H9 (cell line): ENCODE measurements at regions not wholly inside any gene's neighbourhood (a gene's known extent, or its start where the extent isn't known, plus 50 kb on each side); places are given as distances from the start of the nearest gene placed in this dataset.

ENCODE experiments used
- DNase-seq: peaks from one replicate; pipeline ENCODE4 v3.0.0-alpha.2; 2017
- H2AFZ ChIP-seq: one replicate; pipeline ENCODE4 v1.6.1; 2013; ENCODE audit warnings: mild to moderate bottlenecking, low read length, control low read depth, moderate library complexity
- H2AK5ac ChIP-seq: 2 replicates; pipeline ENCODE4 v1.6.1; 2013; ENCODE audit warnings: low read length, control low read depth, mixed read lengths; ENCODE audit not compliant: insufficient read length
- H2BK120ac ChIP-seq: one replicate; pipeline ENCODE4 v1.6.1; 2013; ENCODE audit warnings: low read depth, mild to moderate bottlenecking, low read length, control low read depth, inconsistent platforms; ENCODE audit not compliant: poor library complexity, severe bottlenecking
- H2BK12ac ChIP-seq: 2 replicates; pipeline ENCODE4 v1.6.1; 2013; ENCODE audit warnings: low read length, control low read depth, mixed read lengths, low read depth; ENCODE audit not compliant: insufficient read length
- H2BK15ac ChIP-seq: 2 replicates; pipeline ENCODE4 v1.6.1; 2013; ENCODE audit warnings: low read depth, low read length, control low read depth
- H2BK20ac ChIP-seq: one replicate; pipeline ENCODE4 v1.6.1; 2013; ENCODE audit warnings: low read depth, mild to moderate bottlenecking, low read length, control low read depth, inconsistent platforms; ENCODE audit not compliant: poor library complexity, severe bottlenecking
- H2BK5ac ChIP-seq: 2 replicates; pipeline ENCODE4 v1.6.1; 2013; ENCODE audit warnings: low read length, control low read depth, mixed read lengths; ENCODE audit not compliant: insufficient read length
- H3K14ac ChIP-seq: 2 replicates; pipeline ENCODE4 v1.6.1; 2013; ENCODE audit warnings: low read length, control low read depth; ENCODE audit not compliant: insufficient read depth
- H3K18ac ChIP-seq: 2 replicates; pipeline ENCODE4 v1.6.1; 2013; ENCODE audit warnings: low read depth, mild to moderate bottlenecking, mixed read lengths, low read length, control low read depth; ENCODE audit not compliant: insufficient read length
- H3K23ac ChIP-seq: 2 replicates; pipeline ENCODE4 v1.6.1; 2013; ENCODE audit warnings: low read length, control low read depth, mixed read lengths, low read depth; ENCODE audit not compliant: insufficient read length
- H3K23me2 ChIP-seq: 2 replicates; pipeline ENCODE4 v1.6.1; 2013; ENCODE audit warnings: low read depth, mild to moderate bottlenecking, mixed read lengths, low read length, control low read depth; ENCODE audit not compliant: insufficient read length, poor library complexity, severe bottlenecking
- H3K27ac ChIP-seq: 2 replicates; pipeline ENCODE4 v1.5.1; 2013; ENCODE audit warnings: low read length, control low read depth, mixed read lengths, low read depth; ENCODE audit not compliant: insufficient read length
- H3K27me3 ChIP-seq: 2 replicates; pipeline ENCODE4 v1.6.1; 2013; ENCODE audit warnings: low read length, control low read depth, inconsistent platforms; ENCODE audit not compliant: insufficient read depth
- H3K4ac ChIP-seq: 2 replicates; pipeline ENCODE4 v1.6.1; 2013; ENCODE audit warnings: low read depth, mild to moderate bottlenecking, control low read depth, inconsistent platforms, low read length, moderate library complexity
- H3K4me1 ChIP-seq: 2 replicates; pipeline ENCODE4 v1.6.1; 2013; ENCODE audit warnings: low read length, control low read depth, inconsistent platforms; ENCODE audit not compliant: insufficient read depth
- H3K4me2 ChIP-seq: 2 replicates; pipeline ENCODE4 v1.6.1; 2013; ENCODE audit warnings: low read length, control low read depth, mixed read lengths; ENCODE audit not compliant: insufficient read length, insufficient read depth
- H3K56ac ChIP-seq: 2 replicates; pipeline ENCODE4 v1.6.1; 2013; ENCODE audit warnings: low read depth, mild to moderate bottlenecking, mixed read lengths, low read length, control low read depth; ENCODE audit not compliant: insufficient read length
- H3K79me1 ChIP-seq: 2 replicates; pipeline ENCODE4 v1.6.1; 2013; ENCODE audit warnings: low read depth, mild to moderate bottlenecking, moderate library complexity, low read length, control low read depth, inconsistent platforms; ENCODE audit not compliant: insufficient read depth, poor library complexity, severe bottlenecking
- H3K79me2 ChIP-seq: 2 replicates; pipeline ENCODE4 v1.6.1; 2013; ENCODE audit warnings: low read length, control low read depth, inconsistent platforms; ENCODE audit not compliant: insufficient read depth
- H3K9ac ChIP-seq: 2 replicates; pipeline ENCODE4 v1.6.1; 2013; ENCODE audit warnings: low read length, control low read depth, mixed read lengths; ENCODE audit not compliant: insufficient read length; ENCODE audit errors: extremely low read depth
- H3K9me3 ChIP-seq: one replicate; pipeline ENCODE4 v1.6.1; 2013; ENCODE audit warnings: low read depth, low read length, inconsistent platforms; ENCODE audit not compliant: control insufficient read depth
- H3T11ph ChIP-seq: one replicate; pipeline ENCODE4 v1.6.1; 2013; ENCODE audit warnings: mild to moderate bottlenecking, low read length, control low read depth, inconsistent platforms
- H4K20me1 ChIP-seq: one replicate; pipeline ENCODE4 v1.6.1; 2013; ENCODE audit not compliant: control insufficient read depth, insufficient read length, insufficient read depth
- H4K5ac ChIP-seq: 2 replicates; pipeline ENCODE4 v1.6.1; 2013; ENCODE audit warnings: low read depth, mild to moderate bottlenecking, mixed read lengths, low read length, control low read depth; ENCODE audit not compliant: insufficient read length
- H4K8ac ChIP-seq: replicated peaks from 2 replicates; pipeline ENCODE4 v1.6.1; 2013; ENCODE audit warnings: low read length, control low read depth, mixed read lengths, low read depth; ENCODE audit not compliant: insufficient read length
- H4K91ac ChIP-seq: 2 replicates; pipeline ENCODE4 v1.6.1; 2013; ENCODE audit warnings: low read depth, mild to moderate bottlenecking, moderate library complexity, mixed read lengths, low read length, control low read depth; ENCODE audit not compliant: insufficient read length
- H3K27ac Mint-ChIP-seq, 3 experiments: 2 replicates in 2 of 3; 3 replicates in 1 of 3; pipeline ENCODE4 v1.8.0; 2020 to 2021; ENCODE audit warnings: mixed read lengths in 3 of 3, mild to moderate bottlenecking in 1 of 3, moderate library complexity in 1 of 3
- H3K27me3 Mint-ChIP-seq: 2 replicates; pipeline ENCODE4 v1.8.0; 2021; ENCODE audit warnings: low read depth, mild to moderate bottlenecking, moderate library complexity, mixed read lengths
- H3K36me3 Mint-ChIP-seq, 3 experiments: 2 replicates in 2 of 3; 3 replicates in 1 of 3; pipeline ENCODE4 v1.8.0; 2020 to 2021; ENCODE audit warnings: low read depth in 3 of 3, mixed read lengths in 3 of 3; ENCODE audit not compliant: insufficient read depth in 1 of 3
- H3K4me1 Mint-ChIP-seq, 2 experiments: 2 replicates each; pipeline ENCODE4 v1.8.0; 2020; ENCODE audit warnings: mixed read lengths in 2 of 2
- H3K4me3 Mint-ChIP-seq, 2 experiments: 2 replicates in 1 of 2; 3 replicates in 1 of 2; pipeline ENCODE4 v1.8.0; 2020 to 2021; ENCODE audit warnings: mild to moderate bottlenecking in 2 of 2, mixed read lengths in 2 of 2, moderate library complexity in 1 of 2
- H3K9me3 Mint-ChIP-seq, 2 experiments: 2 replicates in 1 of 2; 3 replicates in 1 of 2; pipeline ENCODE4 v1.8.0; 2020; ENCODE audit warnings: mild to moderate bottlenecking in 2 of 2, mixed read lengths in 2 of 2, moderate library complexity in 1 of 2
- WGBS: extraction: QIAGEN DNeasy Blood & Tissue Kit; methylation state at CpG from one replicate; pipeline ENCODE4 v1.1.7; 2013; ENCODE audit warnings: missing lambda C conversion rate, low lambda C conversion rate, mixed read lengths; ENCODE audit not compliant: insufficient read length; ENCODE audit errors: extremely low coverage; 5-methylcytosine and 5-hydroxymethylcytosine counted together
- TF ChIP-seq, protein P1 (sequence below): fragments of 200-600 bp; sonication (generic); conservative IDR thresholded peaks from 3 replicates; pipeline ENCODE4 v1.8.0; 2021; ENCODE audit warnings: antibody characterized with exemption, mild to moderate bottlenecking

- no CpG with 5 or more reads among the region's 4 CpGs for WGBS
- no peak overlapping the region for H3T11ph ChIP-seq
- H3K23ac ChIP-seq = no peak overlapping the region
- Mint-ChIP-seq H3K4me3 (no peak overlapping the region), H3K27me3 (peaks cover 11% of the 10 kb centered on the region), H3K9me3 (peaks cover 0 to 1% of the 10 kb centered on the region in 2 experiments; a peak in 2 of 5 replicates), H3K4me1 (no peaks in the 10 kb centered on the region; a peak in 2 of 4 replicates), H3K27ac (no peak overlapping the region), H3K36me3 (no peaks in the 10 kb centered on the region)
- no peaks in the 10 kb centered on the region for H3K79me2 ChIP-seq
- no peak overlapping the region for H2BK120ac ChIP-seq
- H3K9ac ChIP-seq = no peak overlapping the region
- no peak overlapping the region for H3K14ac ChIP-seq
- no peak overlapping the region for H3K4me2 ChIP-seq
- no peak overlapping the region for H2BK12ac ChIP-seq
- no peak overlapping the region for H2BK15ac ChIP-seq
- H3K23me2 ChIP-seq = no peaks in the 10 kb centered on the region
- no peak overlapping the region for H3K4ac ChIP-seq
- no peak overlapping the region for H3K18ac ChIP-seq
- H4K20me1 ChIP-seq = no peaks in the 10 kb centered on the region
- H3K27ac ChIP-seq = no peak overlapping the region
- no peak overlapping the region for H4K91ac ChIP-seq
- no peak overlapping the region for H4K8ac ChIP-seq
- no peak overlapping the region for H2AFZ ChIP-seq
- H3K56ac ChIP-seq = no peak overlapping the region
- H2BK20ac ChIP-seq = no peak overlapping the region
- H3K27me3 ChIP-seq = no peaks in the 10 kb centered on the region
- no peaks in the 10 kb centered on the region for H3K79me1 ChIP-seq
- DNase-seq = no peak
- TF ChIP-seq, protein P1, sequence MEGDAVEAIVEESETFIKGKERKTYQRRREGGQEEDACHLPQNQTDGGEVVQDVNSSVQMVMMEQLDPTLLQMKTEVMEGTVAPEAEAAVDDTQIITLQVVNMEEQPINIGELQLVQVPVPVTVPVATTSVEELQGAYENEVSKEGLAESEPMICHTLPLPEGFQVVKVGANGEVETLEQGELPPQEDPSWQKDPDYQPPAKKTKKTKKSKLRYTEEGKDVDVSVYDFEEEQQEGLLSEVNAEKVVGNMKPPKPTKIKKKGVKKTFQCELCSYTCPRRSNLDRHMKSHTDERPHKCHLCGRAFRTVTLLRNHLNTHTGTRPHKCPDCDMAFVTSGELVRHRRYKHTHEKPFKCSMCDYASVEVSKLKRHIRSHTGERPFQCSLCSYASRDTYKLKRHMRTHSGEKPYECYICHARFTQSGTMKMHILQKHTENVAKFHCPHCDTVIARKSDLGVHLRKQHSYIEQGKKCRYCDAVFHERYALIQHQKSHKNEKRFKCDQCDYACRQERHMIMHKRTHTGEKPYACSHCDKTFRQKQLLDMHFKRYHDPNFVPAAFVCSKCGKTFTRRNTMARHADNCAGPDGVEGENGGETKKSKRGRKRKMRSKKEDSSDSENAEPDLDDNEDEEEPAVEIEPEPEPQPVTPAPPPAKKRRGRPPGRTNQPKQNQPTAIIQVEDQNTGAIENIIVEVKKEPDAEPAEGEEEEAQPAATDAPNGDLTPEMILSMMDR = no peak
- H2AK5ac ChIP-seq = no peak overlapping the region
- H3K4me1 ChIP-seq = no peaks in the 10 kb centered on the region
- H2BK5ac ChIP-seq = no peak overlapping the region
- H3K9me3 ChIP-seq = no peaks in the 10 kb centered on the region
- no peak overlapping the region for H4K5ac ChIP-seq
These were observed 112.2 kb upstream of the HAND1 start for GRCh38 chr5:154590093-154590724.
